Stimulated activated naive CD8-positive, alpha-beta T cell treated with anti-CD3 and anti-CD28 coated beads, Interleukin-15, Interleukin-2, amounts not matched to agents 100 U/mL and 50 U/mL, for 24 hours (primary cell): ENCODE measurements at regions not wholly inside any gene's neighbourhood (a gene's known extent, or its start where the extent isn't known, plus 50 kb on each side); places are given as distances from the start of the nearest gene placed in this dataset.
"Not testable (repeated sequence)": the region's sequence is repeated elsewhere in the genome, so short reads cannot be mapped to it uniquely, and the experiment has no call there.

ENCODE experiments used
- ATAC-seq: fragments of 150-1000 bp; cut with Tn5 transposase; one replicate; pipeline ENCODE4 v1.10.0; 2021
- DNase-seq: peaks from one replicate; pipeline ENCODE4 v3.0.0; 2021

DNA sequence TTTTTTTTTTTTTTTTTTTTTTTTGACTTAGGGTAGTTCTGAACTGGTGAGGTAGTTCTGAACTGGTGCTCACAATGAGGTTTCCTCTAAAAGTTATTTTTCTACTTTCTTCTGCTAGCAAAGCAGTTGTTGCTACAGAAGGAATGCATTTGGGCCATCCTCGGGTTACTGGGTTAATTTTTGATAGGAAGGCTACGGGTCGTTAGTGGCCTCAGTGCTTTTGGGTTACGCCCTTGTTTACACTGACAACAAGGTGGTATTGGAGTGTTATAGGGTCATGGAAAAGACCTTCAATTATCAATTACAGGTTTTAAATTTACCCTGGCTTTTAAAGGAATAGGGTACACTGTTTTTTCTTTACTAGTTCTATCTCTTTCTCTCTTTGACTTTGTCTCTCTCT is 1183.7 kb upstream of the CDH2 start:
- ATAC-seq, DNase-seq: not testable (repeated sequence)

DNA sequence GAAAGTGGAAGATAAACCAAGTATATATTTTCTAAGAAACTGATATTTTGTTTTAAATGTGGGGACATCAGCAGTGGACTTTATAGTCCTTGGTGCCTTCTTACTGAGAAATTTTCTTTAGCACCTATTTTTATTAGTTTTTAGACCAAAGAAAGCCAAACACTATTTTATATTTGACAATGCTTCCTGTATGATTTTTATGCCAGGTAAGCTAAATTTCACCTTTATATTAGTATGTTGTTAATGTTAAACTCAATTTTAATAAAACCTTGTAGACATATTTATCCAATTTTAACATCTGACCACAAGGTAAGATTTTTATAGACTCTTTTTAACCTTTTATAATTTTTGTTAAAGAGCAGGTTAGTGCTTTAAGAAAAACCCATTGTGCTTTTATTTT is 1182.3 kb upstream of the CDH2 start:
- DNase-seq, ATAC-seq: not testable (repeated sequence)

DNA sequence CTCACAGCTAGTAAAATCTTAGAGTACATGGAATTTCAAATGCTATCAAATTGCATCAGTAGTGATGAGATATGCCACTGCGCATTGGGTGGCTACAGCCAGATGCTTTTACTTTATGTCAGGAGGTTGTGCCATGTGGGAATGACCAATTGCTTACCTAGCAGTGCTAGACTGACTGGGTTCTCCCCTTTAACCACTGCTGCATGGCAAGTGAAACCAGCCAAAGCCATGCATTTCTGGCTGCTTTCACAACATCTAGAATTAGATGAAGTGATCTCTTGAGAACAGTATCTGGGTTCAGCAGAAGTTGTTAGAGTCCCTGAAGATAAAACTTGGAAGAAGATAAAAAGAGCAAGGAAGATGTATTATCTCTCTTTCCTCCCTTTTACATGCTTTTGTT is 1174.2 kb upstream of the CDH2 start:
- DNase-seq, result no peak

DNA sequence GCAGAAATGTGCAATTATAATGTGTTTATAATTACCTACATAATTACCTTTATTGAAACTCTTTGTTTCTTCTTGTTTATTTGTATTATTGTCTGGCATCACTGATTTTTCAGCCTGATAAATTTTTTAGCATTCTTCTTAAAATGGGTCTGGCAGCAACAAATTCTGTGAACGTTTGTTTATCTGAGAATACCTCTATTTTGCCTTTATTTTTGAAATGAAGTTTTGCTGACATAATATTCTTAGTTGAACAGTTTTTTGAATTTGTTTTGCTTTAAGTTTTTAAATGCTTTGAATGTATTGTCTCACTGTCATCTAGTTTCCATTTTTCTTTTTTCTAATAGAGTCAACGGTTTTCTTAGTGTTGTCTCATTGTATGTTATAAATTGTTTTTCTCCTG is 1152.0 kb upstream of the CDH2 start:
- ATAC-seq (no peak), DNase-seq (no peak)

More for the DNA sequence above, 1174.2 kb upstream of the CDH2 start:
- ATAC-seq, result no peak

DNA sequence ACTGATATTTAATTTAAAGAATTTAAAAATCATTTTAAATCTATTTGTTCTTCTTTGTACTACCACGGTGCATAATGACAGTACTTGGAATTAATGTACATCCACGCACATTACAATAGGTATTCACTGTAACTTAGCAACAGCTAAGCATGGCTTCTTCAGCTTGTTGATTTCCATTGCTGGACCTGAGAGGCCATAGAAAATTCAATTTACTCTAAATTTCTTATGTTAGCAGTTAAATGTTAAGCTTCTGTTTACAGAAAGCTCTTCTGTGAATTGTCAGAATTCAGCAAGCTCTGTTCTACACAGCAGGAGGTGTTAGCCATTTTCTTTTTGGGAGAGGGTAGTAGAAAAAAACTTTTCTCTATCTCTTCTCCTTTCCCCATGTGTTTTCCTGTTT is 1149.3 kb upstream of the CDH2 start:
- ATAC-seq (no peak), DNase-seq (no peak)

DNA sequence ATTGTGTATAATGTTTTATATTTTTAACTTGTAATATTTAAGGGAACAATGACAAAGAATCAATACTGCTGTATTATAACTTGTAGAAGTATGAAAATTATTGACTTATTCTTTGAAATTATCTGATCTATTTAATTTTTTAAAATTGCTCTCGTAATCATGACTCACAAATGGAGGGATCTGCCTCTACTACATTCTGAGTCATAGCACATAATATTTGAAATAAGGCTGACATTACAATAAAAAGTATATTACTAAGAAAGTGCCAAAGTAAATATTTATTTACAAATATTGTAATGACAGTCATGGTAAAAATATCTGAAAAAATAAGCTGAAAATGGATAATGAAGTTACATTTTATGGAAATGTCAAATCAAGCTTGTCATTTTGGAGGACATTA is 1144.6 kb upstream of the CDH2 start:
- DNase-seq, result no peak
- no peak for ATAC-seq

DNA sequence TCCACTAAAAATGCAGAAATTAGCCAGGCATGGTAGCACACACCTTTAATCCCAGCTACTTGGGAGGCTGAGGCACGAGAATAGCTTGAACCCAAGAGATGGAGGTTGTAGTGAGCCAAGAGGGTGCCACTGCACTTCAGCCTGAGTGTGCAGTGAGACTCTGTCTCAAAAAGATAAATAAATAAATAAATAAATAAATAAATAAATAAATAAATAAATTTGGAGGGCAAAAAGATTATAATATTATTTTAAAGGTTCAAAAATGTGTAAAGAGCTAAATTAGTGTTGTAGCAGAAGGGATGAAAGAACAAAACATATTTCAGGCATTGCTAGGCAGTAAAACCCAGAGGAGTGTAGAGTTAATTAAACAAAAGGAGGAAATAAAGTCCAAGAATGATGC is 1136.4 kb upstream of the CDH2 start:
- DNase-seq (no peak), ATAC-seq (no peak)

DNA sequence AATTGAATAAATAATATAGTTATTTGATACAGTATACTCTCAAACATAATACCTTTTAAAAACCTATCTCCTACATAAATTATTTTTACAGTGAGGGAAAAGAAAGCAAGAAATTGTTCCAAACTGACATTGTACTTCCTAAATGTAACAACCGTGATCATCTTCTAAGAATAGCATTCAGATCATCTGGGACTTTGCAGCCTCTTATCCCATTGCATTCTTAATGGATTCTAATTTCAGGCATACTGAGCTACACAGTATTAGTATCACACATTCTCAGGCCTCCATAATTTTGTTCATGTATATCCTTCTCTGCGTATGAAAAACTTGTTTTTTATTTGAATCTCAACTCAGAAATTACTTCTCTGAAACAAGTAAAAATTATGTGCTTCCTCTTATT is 1134.7 kb upstream of the CDH2 start:
- ATAC-seq, result no peak

DNA sequence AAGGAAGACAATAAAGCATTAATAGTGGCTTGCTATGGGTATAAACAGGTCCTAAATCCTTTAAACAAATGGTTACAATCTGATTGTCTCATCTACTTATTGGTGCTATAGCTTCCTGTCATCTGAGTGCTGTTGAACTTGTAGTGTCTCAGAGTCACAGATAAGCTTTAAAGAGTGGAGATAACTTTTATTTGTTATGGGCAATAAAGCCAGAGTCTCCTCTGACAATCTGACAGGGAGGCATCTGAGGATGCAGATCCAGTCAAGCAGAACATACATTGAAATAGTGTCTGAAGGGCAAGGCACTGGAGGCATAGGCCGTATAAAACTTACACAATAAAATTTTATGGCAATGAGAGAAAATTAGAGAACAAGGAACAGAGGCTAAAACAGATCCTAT is 1132.4 kb upstream of the CDH2 start:
- DNase-seq (no peak), ATAC-seq (no peak)

More for the DNA sequence above, 1134.7 kb upstream of the CDH2 start:
- no peak for DNase-seq

DNA sequence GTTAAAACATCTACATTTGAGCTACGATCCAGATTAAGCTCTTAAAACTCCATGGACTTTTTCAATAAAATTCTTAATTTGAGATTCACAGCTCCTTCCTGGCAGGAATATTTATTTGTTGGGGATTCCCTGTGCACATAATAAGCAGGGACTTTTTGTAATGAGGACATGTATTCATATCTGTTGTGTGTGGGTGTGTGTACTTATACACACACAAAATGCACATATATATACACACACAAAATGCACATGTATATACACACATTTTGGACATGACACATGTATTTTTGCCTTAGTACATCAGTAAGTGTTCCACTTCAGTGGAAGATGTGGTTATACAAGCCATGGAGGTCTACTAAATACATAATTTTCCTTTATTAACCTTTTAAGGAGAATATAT is 1131.1 kb upstream of the CDH2 start:
- no peak for ATAC-seq
- no peak for DNase-seq

DNA sequence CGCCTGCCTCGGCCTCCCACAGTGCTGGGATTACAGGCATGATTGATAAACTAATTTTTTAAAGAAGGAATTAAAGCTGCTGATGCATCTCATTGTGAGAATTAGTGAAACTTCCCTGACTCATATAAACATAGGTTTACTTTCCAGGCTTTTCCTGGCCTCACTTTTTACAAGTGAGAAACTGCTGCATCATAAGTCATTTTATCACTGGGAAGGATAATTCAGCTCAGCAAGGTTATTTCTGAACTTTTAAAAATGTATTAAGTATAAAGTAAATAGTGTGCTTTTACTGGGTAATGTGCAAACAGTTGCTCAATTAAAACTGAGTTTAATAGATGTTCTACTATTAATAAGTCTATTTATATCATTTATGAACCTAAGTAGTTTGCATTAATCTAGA is 1130.3 kb upstream of the CDH2 start:
- no peak for ATAC-seq
- DNase-seq, result no peak

DNA sequence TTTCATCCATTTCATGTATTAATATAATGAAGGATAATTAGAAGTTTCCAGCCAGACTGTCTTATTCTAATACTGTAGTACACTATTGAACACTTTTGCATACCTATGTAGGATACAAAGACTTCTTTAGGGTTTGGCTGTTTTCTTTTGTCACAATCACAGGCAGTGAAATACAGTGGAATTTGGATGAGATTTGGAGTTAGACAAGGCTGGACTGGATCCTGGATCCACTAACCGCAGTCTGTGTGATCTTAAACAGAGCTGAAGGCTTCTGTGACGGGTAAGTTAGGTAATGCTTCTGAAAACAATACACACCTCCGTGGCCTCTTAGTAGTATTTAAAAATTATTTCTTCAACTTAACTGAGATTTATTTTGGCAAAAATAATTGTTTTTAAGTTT is 1128.6 kb upstream of the CDH2 start:
- DNase-seq, result no peak
- no peak for ATAC-seq

DNA sequence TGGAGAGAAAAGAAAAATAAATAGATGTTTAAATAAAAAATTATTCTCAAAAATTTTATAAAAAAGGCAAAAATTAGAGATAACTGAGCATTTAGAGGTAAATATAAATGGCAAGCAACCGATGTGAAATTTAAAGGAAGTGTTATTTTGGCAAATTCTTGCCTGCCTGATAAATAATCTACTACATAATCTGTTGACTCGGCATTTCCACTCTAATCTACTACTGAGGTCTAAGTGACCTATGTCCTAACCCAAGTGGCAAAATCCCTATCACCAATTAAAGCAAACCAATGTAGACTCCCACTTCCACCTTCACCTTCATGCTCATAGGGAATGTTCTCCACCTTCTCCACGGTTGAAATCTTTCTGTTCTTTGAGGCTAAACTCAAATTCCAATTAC is 1124.1 kb upstream of the CDH2 start:
- no peak for DNase-seq
- ATAC-seq, result no peak

DNA sequence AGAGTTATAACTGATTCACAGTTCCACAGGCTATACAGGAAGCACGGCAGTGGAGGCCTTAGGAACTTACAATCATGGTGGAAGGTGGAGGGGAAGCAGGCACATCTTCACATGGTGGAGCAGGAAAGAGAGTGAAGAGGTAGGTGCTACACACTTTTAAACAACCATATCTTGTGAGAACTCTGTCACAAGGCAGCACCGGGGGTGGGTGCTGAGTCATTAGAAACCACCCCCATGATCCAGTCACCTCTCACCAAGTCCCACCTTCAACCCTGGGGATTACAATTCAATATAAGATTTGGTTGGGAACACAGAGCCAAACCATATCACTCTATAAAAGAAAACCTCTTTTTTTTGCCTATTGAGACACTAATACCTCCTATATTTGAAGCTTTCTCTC is 1108.5 kb upstream of the CDH2 start:
- DNase-seq, result no peak
- ATAC-seq, result no peak

DNA sequence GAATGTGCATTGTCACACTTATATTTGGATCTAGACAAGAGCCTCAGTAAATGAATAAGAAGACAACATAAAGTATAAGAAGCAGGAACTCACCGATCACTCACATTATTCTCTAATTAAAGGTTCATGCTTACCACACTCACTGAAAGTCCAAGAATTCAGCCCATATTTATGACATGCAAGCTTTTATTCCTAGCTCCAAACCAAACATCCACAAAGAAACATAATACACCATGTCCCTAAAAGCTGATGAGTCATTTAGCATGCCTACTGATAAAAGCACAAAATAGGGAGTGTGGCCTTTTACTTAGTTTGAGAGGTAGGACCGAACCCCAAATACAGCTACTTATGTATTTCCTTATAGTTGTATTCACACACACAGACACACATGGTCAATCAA is 1094.6 kb upstream of the CDH2 start:
- no peak for DNase-seq
- no peak for ATAC-seq

DNA sequence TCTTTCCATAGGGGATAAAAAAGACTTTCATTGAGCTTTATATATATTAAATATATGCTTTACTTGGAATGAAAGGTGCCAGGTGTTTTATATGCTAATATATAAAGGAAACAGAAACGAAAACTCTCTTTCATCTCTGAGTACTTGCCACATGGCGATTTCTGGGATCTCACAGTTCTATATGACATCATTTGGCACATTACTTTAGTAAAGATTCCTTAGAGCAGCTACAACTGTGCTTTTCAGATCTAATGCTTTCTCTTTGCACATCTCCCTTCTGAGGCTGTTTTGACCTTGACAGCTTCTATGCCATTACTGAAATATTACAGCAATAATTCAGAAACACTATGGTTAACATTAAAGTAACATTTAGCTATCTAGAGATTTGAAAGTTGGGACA is 1082.9 kb upstream of the CDH2 start:
- DNase-seq (no peak), ATAC-seq (no peak)

DNA sequence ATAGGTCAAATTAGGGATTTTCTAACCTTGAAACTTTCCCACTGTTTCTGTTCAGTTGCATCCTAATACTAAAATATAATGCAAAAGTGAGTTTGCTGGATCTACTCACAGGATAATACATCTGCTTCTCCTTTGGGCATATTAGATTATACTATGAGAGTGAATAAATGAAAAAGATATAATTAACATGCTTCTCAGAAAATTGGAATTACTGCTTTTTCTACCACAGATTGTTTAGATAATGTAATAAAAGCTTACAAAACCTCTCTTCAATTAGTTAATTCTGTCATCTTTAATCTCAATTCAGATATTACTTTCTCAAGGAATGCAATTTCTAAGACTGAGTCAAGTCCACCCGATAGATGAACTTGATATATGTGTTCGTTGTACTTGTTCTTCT is 1077.2 kb upstream of the CDH2 start:
- no peak for ATAC-seq

DNA sequence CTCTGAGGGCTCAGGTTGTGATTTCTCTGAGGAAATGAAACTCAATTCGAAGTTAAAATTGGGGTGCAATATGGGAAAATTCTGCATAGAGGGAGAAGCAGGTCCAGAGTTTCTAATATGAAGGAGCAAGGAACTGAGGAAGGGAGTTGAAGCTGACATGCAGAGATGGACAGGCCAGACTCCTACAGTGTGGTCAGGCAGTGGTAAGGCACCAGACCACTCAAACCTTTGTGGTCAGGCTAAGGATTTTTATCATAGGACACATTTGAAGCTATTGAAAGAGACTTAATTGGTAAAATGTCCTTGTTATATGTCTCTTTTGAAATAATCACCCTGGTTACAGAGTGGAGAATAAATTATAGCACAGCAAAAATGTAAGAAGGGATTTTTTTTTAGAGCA is 1074.8 kb upstream of the CDH2 start:
- ATAC-seq (no peak), DNase-seq (no peak)

More for the DNA sequence above, 1077.2 kb upstream of the CDH2 start:
- no peak for DNase-seq

DNA sequence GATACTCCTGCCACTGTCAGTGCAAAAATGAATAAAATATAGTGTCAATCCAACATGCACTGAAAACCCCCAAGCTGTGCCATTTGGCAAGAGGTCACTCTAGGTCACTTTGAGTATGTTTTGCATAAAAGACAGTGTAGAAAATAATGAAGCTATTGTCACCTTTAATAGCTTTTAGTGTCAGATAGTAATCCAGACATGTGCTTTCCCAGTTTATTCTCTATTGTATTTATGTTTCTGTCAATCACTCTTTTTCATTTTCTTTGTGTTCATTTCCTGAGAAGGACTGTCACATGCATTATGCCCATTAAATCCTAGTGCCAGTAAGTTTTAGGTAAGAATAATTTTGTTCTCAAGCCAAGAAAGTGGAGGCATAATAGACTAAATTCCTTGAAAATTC is 1073.9 kb upstream of the CDH2 start:
- ATAC-seq, result no peak
- no peak for DNase-seq

DNA sequence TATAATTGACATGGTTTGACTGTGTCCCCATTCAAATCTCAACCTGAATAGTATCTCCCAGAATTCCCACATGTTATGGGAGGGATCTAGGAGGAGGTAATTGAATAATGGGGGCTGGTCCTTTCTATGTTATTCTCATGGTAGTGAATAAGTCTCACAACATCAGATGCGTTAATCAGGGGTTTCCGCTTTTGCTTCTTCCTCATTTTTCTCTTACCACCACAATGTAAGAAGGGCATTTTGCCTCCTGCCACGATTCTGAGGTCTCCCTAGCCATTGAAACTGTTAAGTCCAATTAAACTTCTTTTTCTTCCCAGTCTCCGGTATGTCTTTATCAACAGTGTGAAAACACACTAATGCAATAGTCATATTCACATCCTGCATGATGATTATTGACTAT is 1073.3 kb upstream of the CDH2 start:
- ATAC-seq, result no peak

DNA sequence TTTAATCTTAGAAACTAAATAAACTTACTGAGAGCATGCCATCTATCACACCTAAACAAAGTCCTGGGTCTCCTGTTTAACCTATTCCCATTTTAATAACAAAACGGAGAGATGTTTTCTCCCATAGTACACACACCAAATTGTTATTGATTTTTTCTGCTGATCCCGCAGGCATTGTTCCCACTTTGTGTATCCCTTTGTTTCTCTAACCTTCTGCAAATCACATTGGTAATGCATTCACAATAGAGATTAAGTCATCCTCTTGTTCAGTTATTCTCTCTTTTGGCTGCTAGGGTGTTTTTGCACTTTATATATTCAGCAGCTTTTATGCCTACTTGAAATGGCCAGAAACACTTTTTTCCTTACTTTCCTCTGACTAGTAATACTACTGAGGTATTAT is 1071.9 kb upstream of the CDH2 start:
- ATAC-seq, result no peak
- DNase-seq, result no peak

More for the DNA sequence above, 1073.3 kb upstream of the CDH2 start:
- DNase-seq, result no peak

DNA sequence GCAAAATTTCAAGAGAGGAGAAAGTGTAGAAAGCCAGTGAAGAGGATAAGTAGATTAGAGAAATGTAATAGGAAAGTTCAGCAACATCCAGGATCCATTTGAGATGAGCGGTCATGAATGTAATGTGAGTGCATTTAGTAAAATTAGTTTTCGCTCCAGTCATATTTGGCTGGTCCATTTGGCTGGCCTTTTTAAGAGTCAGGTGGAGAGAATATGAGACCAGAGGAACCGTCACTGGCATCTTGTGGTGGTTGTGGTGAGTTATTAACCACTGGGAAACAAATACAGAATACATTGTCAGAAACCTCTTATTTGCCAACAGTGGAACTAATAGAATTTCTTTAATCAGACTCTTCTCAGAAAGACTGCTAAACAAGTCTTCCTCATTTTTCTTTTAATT is 1064.3 kb upstream of the CDH2 start:
- ATAC-seq, result no peak
- DNase-seq, result no peak

DNA sequence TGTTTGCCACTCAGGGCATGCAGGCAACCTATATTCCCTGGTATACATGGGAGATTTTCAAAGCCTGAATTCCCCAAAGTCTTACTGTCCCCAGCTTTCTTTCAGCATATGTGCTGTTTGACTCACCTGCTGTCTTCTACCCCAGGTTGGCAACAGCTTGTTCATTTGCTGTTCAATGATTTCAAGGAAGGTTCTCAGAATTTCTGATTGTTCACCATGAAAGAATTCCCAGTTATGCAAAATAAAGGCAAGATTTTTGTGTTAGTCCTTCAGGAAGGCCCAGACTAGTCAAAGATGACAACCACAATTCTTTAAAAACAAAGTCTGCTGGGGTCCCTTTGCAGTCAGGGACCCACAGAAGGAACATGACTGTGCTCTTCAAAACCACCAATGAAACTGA is 1057.8 kb upstream of the CDH2 start:
- DNase-seq (no peak), ATAC-seq (no peak)

DNA sequence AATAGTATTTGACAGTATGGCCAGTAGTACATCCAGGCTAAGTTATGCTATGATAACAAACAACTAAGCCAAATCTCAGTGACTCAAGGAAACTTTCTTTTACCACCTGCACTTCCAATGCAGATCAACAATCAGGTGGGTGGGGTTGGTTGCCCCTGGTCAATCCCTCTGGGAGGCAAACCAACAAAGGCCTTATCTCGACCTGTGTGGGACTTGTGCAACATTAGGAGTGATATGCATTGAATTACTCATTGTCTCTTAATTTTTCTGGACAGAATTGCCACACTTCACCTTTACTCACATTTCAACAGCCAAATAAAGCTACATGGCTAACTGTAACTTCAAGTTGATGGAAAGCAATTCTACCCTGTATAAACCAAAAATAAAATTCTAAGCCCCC is 1049.3 kb upstream of the CDH2 start:
- DNase-seq (no peak), ATAC-seq (no peak)

DNA sequence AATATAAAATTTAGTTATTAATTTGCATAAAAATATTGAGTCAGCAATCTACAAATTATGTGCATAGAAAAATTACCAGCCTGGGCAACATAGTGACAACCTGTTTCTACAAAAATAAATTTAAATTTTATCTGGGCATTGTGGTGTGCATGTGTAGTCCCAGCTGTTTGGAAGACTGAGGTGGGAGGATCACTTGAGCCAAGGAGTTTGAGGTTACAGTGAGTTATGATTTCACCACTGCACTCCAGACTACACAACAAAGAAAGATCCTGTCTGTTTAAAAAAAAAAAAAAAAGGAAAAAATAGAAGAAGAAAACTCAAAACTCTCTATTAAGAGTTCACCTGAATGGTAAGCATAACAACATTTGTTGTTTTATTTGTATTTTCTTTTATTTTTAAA is 1048.4 kb upstream of the CDH2 start:
- DNase-seq (no peak), ATAC-seq (no peak)

DNA sequence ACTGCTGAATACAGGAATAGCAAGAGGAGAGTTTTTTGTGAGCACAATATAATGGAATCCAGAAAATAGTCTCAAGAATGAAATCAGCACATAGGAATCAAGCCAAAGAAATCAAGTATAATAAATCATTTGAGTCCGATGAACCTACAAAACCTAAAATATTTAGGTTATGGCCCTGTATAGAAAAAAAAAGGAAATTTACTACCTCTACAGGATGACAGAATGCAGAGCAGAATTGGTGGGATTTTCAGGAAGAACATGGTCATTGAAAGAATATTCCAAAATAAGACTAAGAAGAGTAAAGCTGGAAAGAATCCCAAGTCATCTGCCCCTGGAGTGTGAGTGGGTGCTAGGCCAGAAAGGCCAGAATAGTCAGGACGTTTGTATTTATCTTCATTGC is 1041.2 kb upstream of the CDH2 start:
- DNase-seq, result no peak

More for the DNA sequence above, 1041.2 kb upstream of the CDH2 start:
- no peak for ATAC-seq
